Inflammatory macrophage (primary cell): ENCODE measurements at regions not wholly inside any gene's neighbourhood (a gene's known extent, or its start where the extent isn't known, plus 50 kb on each side); places are given as distances from the start of the nearest gene placed in this dataset.
"Not testable (repeated sequence)": the region's sequence is repeated elsewhere in the genome, so short reads cannot be mapped to it uniquely, and the experiment has no call there.

Experiments
- DNase-seq, 2 donors: peaks; one replicate each; pipeline ENCODE4 v3.0.0-alpha.2; 2020 to 2022

GRCh38 chr11:24407733-24408132 lies 89.1 kb upstream of the LUZP2 start:
- DNase-seq, result no peak

- no peak for DNase-seq
Observed at GRCh38 chr11:24408202-24408601, 88.7 kb upstream of the LUZP2 start.

GRCh38 chr11:24411791-24412190 lies 85.1 kb upstream of the LUZP2 start:
- no peak for DNase-seq

- DNase-seq, result no peak
Observed at GRCh38 chr11:24412722-24413121, 84.1 kb upstream of the LUZP2 start.

GRCh38 chr11:24413391-24413790 lies 83.5 kb upstream of the LUZP2 start:
- DNase-seq, result no peak

- DNase-seq, result not testable (repeated sequence)
Observed at GRCh38 chr11:24415955-24416636, 80.8 kb upstream of the LUZP2 start.

- DNase-seq, result no peak
Observed at GRCh38 chr11:24421766-24422165, 75.1 kb upstream of the LUZP2 start.

GRCh38 chr11:24422376-24422775 lies 74.5 kb upstream of the LUZP2 start:
- no peak for DNase-seq

GRCh38 chr11:24437123-24437522 lies 59.7 kb upstream of the LUZP2 start:
- no peak for DNase-seq
